Sigmoid colon (tissue), 6 donors: ENCODE measurements at regions not wholly inside any gene's neighbourhood (a gene's known extent, or its start where the extent isn't known, plus 50 kb on each side); places are given as distances from the start of the nearest gene placed in this dataset.

Source experiments
- DNase-seq: peaks from one replicate; pipeline ENCODE4 v3.0.0-alpha.2; 2019
- H3K27ac ChIP-seq, 4 donors: fragments of 200-600 bp; sonication (generic); one replicate each; pipeline ENCODE4 v1.5.1; 2016 to 2019; ENCODE audit warnings: mild to moderate bottlenecking in 1 of 4
- H3K27me3 ChIP-seq, 3 donors: fragments of 200-600 bp; sonication (generic); one replicate each; pipeline ENCODE4 v1.5.1; 2019; ENCODE audit warnings: mild to moderate bottlenecking in 1 of 3
- H3K36me3 ChIP-seq, 4 donors: fragments of 200-600 bp; sonication (generic); one replicate each; pipeline ENCODE4 v1.5.1; 2016 to 2019
- H3K4me1 ChIP-seq, 4 donors: fragments of 200-600 bp; sonication (generic); one replicate each; pipeline ENCODE4 v1.5.1; 2017 to 2019
- H3K4me3 ChIP-seq, 4 donors: fragments of 200-600 bp; sonication (generic); one replicate each; pipeline ENCODE4 v1.5.1; 2017 to 2019; ENCODE audit warnings: mild to moderate bottlenecking in 2 of 4, moderate library complexity in 1 of 4
- H3K9me3 ChIP-seq, 4 donors: fragments of 200-600 bp in 3 of 4; sonication (generic) in 3 of 4; one replicate each; pipeline versions ENCODE4 v1.5.1 to v1.6.1; 2013 to 2019
- CTCF ChIP-seq, 4 experiments: fragments of 450-650 bp in 3 of 4; fragments of 200-600 bp in 1 of 4; IDR thresholded peaks; one replicate each; pipeline ENCODE4 v1.5.1; 2016 to 2019; ENCODE audit warnings: antibody characterized with exemption in 4 of 4, mild to moderate bottlenecking in 3 of 4, moderate library complexity in 2 of 4
- EP300 ChIP-seq, 4 donors: sonication (generic); formaldehyde crosslinking; IDR thresholded peaks; one replicate each; pipeline ENCODE4 v1.6.1; 2017; ENCODE audit warnings: antibody characterized with exemption in 4 of 4
- POLR2A ChIP-seq, 2 donors: fragments of 450-650 bp; IDR thresholded peaks; one replicate each; pipeline ENCODE4 v1.6.1; 2016; ENCODE audit warnings: antibody characterized with exemption in 2 of 2, mild to moderate bottlenecking in 2 of 2, moderate library complexity in 2 of 2
- POLR2AphosphoS5 ChIP-seq, 4 donors: sonication (generic); formaldehyde crosslinking; IDR thresholded peaks; one replicate each; pipeline ENCODE4 v1.6.1; 2017; ENCODE audit warnings: antibody characterized with exemption in 4 of 4
- WGBS, 2 donors: extraction: QIAGEN DNeasy Blood & Tissue Kit; methylation state at CpG; one replicate each; pipeline ENCODE4 v1.1.7; 2013; 5-methylcytosine and 5-hydroxymethylcytosine counted together
- intact Hi-C: fragments of 100-400 bp; cut with DNase I; formaldehyde crosslinking; loops from one replicate; pipeline ENCODE4 v1.15.1; 2023
- donor health status: healthy with polysubstance abuse.
- donor health status: healthy.

DNA sequence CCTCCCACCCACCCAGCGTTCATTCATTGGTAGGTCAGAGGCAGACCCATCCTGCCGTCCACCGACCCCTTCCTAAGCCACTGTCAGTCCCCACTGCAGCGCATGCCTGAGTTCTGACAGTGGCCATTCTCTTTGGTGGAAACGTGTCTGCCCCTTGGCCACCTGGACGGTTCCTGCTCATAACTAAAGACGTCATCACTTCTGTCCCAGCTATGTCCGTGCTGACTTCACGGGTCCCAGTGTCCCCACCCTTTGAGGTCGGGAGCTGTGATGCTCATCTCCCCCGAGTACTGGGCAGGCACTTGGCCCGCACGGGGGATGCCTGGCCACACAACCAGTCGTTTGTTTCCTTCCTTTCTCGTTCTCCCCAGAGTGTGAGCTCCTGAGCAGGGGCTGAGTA lies 267.1 kb downstream of the C16orf95 start:
- H3K4me1 ChIP-seq: no peaks in the 10 kb centered on the region
- 82 to 86% methylated on average over 15 of the region's 15 CpGs for WGBS, 2 donors
- H3K27me3 ChIP-seq: peaks cover 5 to 78% (median 31%) of the 10 kb centered on the region in 3 donors
- DNase-seq: no peak
- H3K36me3 ChIP-seq: no peaks in the 10 kb centered on the region
- no peak overlapping the region for H3K27ac ChIP-seq
- TF ChIP-seq EP300 (IDR thresholded peaks at IDR 0.05) (no peak), POLR2AphosphoS5 (IDR thresholded peaks at IDR 0.05) (no peak), POLR2A (IDR thresholded peaks at IDR 0.05) (no peak), CTCF (IDR thresholded peaks at IDR 0.05) (no peak)
- intact Hi-C loops: no loop called here
- peaks cover 0 to 4% (median 0%) of the 10 kb centered on the region in 4 donors for H3K9me3 ChIP-seq
- H3K4me3 ChIP-seq: no peak overlapping the region

GRCh38 chr16:87051526-87052320 lies 265.5 kb downstream of the C16orf95 start:
- H3K27me3 ChIP-seq: peaks cover 5 to 70% (median 33%) of the 10 kb centered on the region in 3 donors
- 83 to 87% methylated on average over 18 of the region's 18 CpGs for WGBS, 2 donors
- intact Hi-C loops: no loop called here

GRCh38 chr16:87052506-87052905 lies 264.7 kb downstream of the C16orf95 start:
- Histone ChIP-seq H3K36me3 (no peaks in the 10 kb centered on the region), H3K27ac (no peak overlapping the region), H3K4me3 (no peak overlapping the region), H3K27me3 (peaks cover 5 to 70% (median 32%) of the 10 kb centered on the region in 3 donors), H3K9me3 (peaks cover 0 to 4% (median 0%) of the 10 kb centered on the region in 4 donors), H3K4me1 (no peaks in the 10 kb centered on the region)
- 80 to 83% methylated on average over 6 of the region's 6 CpGs for WGBS, 2 donors
- intact Hi-C loops: no loop called here
- no peak for DNase-seq
- TF ChIP-seq EP300 (IDR thresholded peaks at IDR 0.05) (no peak), POLR2AphosphoS5 (IDR thresholded peaks at IDR 0.05) (no peak), POLR2A (IDR thresholded peaks at IDR 0.05) (no peak), CTCF (IDR thresholded peaks at IDR 0.05) (no peak)

More at GRCh38 chr16:87051526-87052320, 265.5 kb downstream of the C16orf95 start:
- no peak for DNase-seq
- H3K4me1 ChIP-seq: no peaks in the 10 kb centered on the region
- peaks cover 0 to 4% (median 0%) of the 10 kb centered on the region in 4 donors for H3K9me3 ChIP-seq
- no peak overlapping the region for H3K27ac ChIP-seq
- H3K4me3 ChIP-seq: no peak overlapping the region
- TF ChIP-seq POLR2A (IDR thresholded peaks at IDR 0.05) (no peak), POLR2AphosphoS5 (IDR thresholded peaks at IDR 0.05) (no peak), EP300 (IDR thresholded peaks at IDR 0.05) (no peak), CTCF (IDR thresholded peaks at IDR 0.05) (no peak)
- H3K36me3 ChIP-seq: no peaks in the 10 kb centered on the region

GRCh38 chr16:87053016-87053982 lies 263.9 kb downstream of the C16orf95 start:
- H3K9me3 ChIP-seq: peaks cover 0 to 4% (median 0%) of the 10 kb centered on the region in 4 donors
- no peak overlapping the region for H3K4me3 ChIP-seq
- peaks cover 5 to 70% (median 34%) of the 10 kb centered on the region in 3 donors for H3K27me3 ChIP-seq
- no peaks in the 10 kb centered on the region for H3K36me3 ChIP-seq
- H3K27ac ChIP-seq: no peak overlapping the region
- TF ChIP-seq EP300 (IDR thresholded peaks at IDR 0.05): no peak
- no peak for TF ChIP-seq POLR2AphosphoS5 (IDR thresholded peaks at IDR 0.05)
- TF ChIP-seq POLR2A (IDR thresholded peaks at IDR 0.05): no peak
- TF ChIP-seq CTCF (IDR thresholded peaks at IDR 0.05): no peak
- no peak for DNase-seq
- intact Hi-C loops: no loop called here
- H3K4me1 ChIP-seq: no peaks in the 10 kb centered on the region
- 41 to 63% methylated on average over 39 of the region's 39 CpGs for WGBS, 2 donors
